Endothelial cell (in vitro differentiated cells): ENCODE measurements at regions not wholly inside any gene's neighbourhood (a gene's known extent, or its start where the extent isn't known, plus 50 kb on each side); places are given as distances from the start of the nearest gene placed in this dataset.

ENCODE experiments used
- DNase-seq: peaks from one replicate; pipeline ENCODE4 v3.0.0; 2021; ENCODE audit warnings: low spot score
- H3K27ac Mint-ChIP-seq: one replicate; pipeline ENCODE4 v1.8.0; 2021; ENCODE audit warnings: mixed read lengths, inconsistent platforms; ENCODE audit not compliant: unreplicated experiment
- H3K27me3 Mint-ChIP-seq: one replicate; pipeline ENCODE4 v1.8.0; 2021; ENCODE audit warnings: mild to moderate bottlenecking, moderate library complexity, mixed read lengths, inconsistent platforms; ENCODE audit not compliant: unreplicated experiment
- H3K36me3 Mint-ChIP-seq: one replicate; pipeline ENCODE4 v1.8.0; 2021; ENCODE audit warnings: mild to moderate bottlenecking, low read depth, mixed read lengths, inconsistent platforms; ENCODE audit not compliant: unreplicated experiment
- H3K4me1 Mint-ChIP-seq: one replicate; pipeline ENCODE4 v1.8.0; 2021; ENCODE audit warnings: mild to moderate bottlenecking, mixed read lengths, inconsistent platforms; ENCODE audit not compliant: unreplicated experiment
- H3K4me3 Mint-ChIP-seq: one replicate; pipeline ENCODE4 v1.8.0; 2021; ENCODE audit warnings: mild to moderate bottlenecking, mixed read lengths, inconsistent platforms; ENCODE audit not compliant: unreplicated experiment
- H3K9me3 Mint-ChIP-seq: one replicate; pipeline ENCODE4 v1.8.0; 2021; ENCODE audit warnings: mixed read lengths, inconsistent platforms; ENCODE audit not compliant: unreplicated experiment
- TF ChIP-seq, protein P1 (sequence below): fragments of 200-600 bp; sonication (generic); IDR thresholded peaks from one replicate; pipeline ENCODE4 v1.5.0; 2021; ENCODE audit warnings: antibody characterized with exemption; ENCODE audit not compliant: unreplicated experiment

DNA sequence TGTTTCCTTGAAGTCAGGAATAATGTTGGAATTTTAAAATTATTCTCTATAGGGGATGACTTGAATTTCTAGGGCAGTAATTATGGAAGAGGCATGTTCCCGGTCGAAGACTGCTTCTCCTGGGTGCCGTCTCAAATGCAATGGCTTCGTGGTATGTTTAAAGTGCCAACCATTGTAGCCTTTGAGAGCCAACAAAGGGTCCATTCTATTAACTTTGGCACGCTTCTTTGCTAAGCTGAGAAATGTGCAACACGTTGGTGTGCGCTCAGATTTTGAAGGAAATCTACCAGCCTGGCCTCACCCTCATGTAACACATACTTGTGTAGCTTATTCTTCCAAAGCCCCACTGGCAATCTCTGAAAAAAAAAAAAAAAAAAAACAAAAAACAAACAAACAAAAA lies 221.2 kb upstream of the ANKH start:
- Mint-ChIP-seq H3K27me3 (peaks cover 2% of the 10 kb centered on the region), H3K9me3 (no peaks in the 10 kb centered on the region), H3K4me3 (no peak overlapping the region), H3K27ac (no peak overlapping the region), H3K4me1 (no peaks in the 10 kb centered on the region), H3K36me3 (no peaks in the 10 kb centered on the region)
- no peak for DNase-seq
- TF ChIP-seq, protein P1, sequence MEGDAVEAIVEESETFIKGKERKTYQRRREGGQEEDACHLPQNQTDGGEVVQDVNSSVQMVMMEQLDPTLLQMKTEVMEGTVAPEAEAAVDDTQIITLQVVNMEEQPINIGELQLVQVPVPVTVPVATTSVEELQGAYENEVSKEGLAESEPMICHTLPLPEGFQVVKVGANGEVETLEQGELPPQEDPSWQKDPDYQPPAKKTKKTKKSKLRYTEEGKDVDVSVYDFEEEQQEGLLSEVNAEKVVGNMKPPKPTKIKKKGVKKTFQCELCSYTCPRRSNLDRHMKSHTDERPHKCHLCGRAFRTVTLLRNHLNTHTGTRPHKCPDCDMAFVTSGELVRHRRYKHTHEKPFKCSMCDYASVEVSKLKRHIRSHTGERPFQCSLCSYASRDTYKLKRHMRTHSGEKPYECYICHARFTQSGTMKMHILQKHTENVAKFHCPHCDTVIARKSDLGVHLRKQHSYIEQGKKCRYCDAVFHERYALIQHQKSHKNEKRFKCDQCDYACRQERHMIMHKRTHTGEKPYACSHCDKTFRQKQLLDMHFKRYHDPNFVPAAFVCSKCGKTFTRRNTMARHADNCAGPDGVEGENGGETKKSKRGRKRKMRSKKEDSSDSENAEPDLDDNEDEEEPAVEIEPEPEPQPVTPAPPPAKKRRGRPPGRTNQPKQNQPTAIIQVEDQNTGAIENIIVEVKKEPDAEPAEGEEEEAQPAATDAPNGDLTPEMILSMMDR, result no peak

DNA sequence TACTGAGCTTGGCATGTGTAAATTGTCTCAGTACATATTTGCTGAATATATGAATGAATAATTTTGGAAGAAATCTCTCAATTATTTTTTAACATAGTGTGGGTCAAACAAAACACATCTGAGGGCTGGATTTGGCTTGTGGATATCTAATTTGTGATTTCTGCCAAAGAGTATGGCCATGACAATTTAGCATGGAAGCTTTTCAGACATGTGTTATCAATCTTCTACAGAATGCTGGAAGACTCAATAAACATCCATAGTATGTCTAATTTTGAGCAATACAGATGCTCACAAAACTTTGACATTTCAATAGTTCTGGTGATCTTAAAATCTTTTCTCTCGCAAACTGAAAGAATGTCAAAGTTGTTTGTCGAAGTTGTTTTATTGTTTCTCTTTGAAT lies 214.1 kb upstream of the ANKH start:
- peaks cover 2% of the 10 kb centered on the region for H3K27me3 Mint-ChIP-seq
- H3K36me3 Mint-ChIP-seq, result no peaks in the 10 kb centered on the region
- H3K9me3 Mint-ChIP-seq, result no peaks in the 10 kb centered on the region
- H3K4me1 Mint-ChIP-seq, result no peaks in the 10 kb centered on the region
- DNase-seq, result no peak
- H3K4me3 Mint-ChIP-seq, result no peak overlapping the region
- TF ChIP-seq, protein P1, result no peak
- no peak overlapping the region for H3K27ac Mint-ChIP-seq

DNA sequence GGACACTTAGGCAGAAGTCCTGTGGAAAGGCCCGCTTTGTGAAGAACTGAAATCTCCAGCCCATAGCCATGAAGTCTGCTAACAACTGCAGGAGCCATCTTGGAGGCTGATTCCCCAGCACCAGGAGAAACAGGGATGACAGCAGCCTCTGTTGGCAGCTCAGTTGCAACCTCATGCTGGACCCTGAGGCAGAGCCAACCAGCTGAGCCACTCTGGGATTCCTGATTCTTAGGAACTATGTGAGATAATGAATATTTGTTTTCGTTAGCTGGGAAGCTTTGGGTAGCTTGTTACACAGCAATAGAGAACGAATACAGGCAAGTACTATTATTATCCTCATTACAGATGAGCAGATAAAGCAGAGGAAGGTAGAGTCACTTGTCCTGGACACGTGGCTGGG lies 210.5 kb upstream of the ANKH start:
- H3K27ac Mint-ChIP-seq, result no peak overlapping the region
- no peaks in the 10 kb centered on the region for H3K36me3 Mint-ChIP-seq
- no peaks in the 10 kb centered on the region for H3K4me1 Mint-ChIP-seq
- TF ChIP-seq, protein P1, result no peak
- no peaks in the 10 kb centered on the region for H3K9me3 Mint-ChIP-seq
- no peaks in the 10 kb centered on the region for H3K27me3 Mint-ChIP-seq
- no peak overlapping the region for H3K4me3 Mint-ChIP-seq
- DNase-seq, result no peak

DNA sequence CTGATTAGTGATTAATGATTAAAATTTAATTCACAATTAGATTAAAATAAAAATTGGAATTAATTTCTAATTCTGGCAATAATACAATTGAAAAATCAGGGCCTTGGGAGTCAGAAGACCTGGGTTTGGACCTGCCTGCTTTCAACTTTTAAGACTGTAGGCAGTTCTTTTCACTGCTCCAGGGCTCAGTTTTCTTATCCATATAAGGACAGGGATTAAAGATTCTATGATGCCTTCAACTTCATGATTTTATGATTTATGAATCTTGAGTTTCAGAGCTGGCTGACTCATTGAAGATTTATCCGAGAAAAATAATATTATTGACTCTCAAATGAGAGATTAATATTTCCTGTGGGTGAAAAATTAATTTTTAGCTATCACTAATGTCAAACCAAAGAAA lies 208.6 kb upstream of the ANKH start:
- H3K27me3 Mint-ChIP-seq, result no peaks in the 10 kb centered on the region
- no peaks in the 10 kb centered on the region for H3K4me1 Mint-ChIP-seq
- no peak overlapping the region for H3K4me3 Mint-ChIP-seq
- no peak overlapping the region for H3K27ac Mint-ChIP-seq
- TF ChIP-seq, protein P1, result no peak
- DNase-seq, result no peak
- H3K9me3 Mint-ChIP-seq, result no peaks in the 10 kb centered on the region
- H3K36me3 Mint-ChIP-seq, result no peaks in the 10 kb centered on the region

DNA sequence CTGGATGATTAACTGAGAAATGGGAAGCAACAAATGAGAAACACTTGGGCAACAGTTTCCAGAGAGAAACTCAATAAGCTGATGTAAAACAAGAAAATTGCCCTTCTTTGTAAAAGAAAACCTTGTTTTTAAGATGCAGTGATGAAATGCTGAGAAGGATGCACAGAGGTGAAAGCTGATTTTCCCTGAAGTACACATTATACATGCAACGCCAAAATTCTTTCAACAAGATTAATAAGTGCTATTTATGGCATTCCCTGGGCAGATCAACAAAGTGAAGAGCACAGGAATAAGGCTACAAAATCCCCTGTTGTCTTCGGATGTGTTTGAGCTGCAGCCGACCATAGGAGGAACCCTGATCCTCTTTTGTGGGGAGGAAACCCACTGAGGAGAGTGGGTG lies 208.0 kb upstream of the ANKH start:
- Mint-ChIP-seq H3K36me3 (no peaks in the 10 kb centered on the region), H3K4me1 (no peaks in the 10 kb centered on the region), H3K27me3 (no peaks in the 10 kb centered on the region), H3K9me3 (no peaks in the 10 kb centered on the region), H3K27ac (no peak overlapping the region), H3K4me3 (no peak overlapping the region)
- DNase-seq, result no peak
- TF ChIP-seq, protein P1, result no peak
